ENCODE measurements at regions not wholly inside any gene's neighbourhood (a gene's known extent, or its start where the extent isn't known, plus 50 kb on each side); places are given as distances from the start of the nearest gene placed in this dataset.

DNA sequence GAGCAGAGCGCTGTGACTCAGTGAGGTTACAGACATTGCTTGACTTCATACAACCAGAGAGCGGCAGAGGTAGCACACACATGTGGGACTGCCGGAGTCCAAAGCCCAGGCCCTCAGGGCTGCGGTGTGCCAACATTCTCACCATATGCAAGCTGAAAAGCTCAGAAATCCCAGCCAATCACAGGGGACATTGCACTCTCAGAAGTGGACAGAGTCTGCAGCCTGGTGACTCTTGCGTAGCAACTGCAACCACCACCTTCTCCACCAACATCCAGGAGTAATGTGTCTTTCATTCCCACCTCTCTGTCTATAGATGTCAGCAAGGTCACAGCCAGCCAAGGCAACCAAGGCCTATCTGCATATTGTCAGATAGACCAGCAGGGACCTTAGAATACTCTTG lies 158.1 kb downstream of the TTC32 start:
- TF ChIP-seq, protein P1, sequence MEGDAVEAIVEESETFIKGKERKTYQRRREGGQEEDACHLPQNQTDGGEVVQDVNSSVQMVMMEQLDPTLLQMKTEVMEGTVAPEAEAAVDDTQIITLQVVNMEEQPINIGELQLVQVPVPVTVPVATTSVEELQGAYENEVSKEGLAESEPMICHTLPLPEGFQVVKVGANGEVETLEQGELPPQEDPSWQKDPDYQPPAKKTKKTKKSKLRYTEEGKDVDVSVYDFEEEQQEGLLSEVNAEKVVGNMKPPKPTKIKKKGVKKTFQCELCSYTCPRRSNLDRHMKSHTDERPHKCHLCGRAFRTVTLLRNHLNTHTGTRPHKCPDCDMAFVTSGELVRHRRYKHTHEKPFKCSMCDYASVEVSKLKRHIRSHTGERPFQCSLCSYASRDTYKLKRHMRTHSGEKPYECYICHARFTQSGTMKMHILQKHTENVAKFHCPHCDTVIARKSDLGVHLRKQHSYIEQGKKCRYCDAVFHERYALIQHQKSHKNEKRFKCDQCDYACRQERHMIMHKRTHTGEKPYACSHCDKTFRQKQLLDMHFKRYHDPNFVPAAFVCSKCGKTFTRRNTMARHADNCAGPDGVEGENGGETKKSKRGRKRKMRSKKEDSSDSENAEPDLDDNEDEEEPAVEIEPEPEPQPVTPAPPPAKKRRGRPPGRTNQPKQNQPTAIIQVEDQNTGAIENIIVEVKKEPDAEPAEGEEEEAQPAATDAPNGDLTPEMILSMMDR (IDR thresholded peaks at IDR 0.05), result no peak
- no peak for TF ChIP-seq POLR2A (IDR thresholded peaks at IDR 0.05)

Data from esophagus squamous epithelium (tissue), 4 donors.